VCaP (cell line): ENCODE measurements at regions not wholly inside any gene's neighbourhood (a gene's known extent, or its start where the extent isn't known, plus 50 kb on each side); places are given as distances from the start of the nearest gene placed in this dataset.
A peak's percentile ranks its signal among the peaks of the same experiment; 100 is the strongest.

Experiments used
- H3K27ac ChIP-seq: fragments of 450-650 bp; 2 replicates; pipeline ENCODE4 v1.5.1; 2017
- TF ChIP-seq, protein P1 (sequence below): fragments of 450-650 bp; conservative IDR thresholded peaks from 2 replicates; pipeline ENCODE4 v1.5.1; 2017; ENCODE audit warnings: mild to moderate bottlenecking, moderate library complexity

- H3K27ac ChIP-seq, result no peak overlapping the region
- TF ChIP-seq, protein P1, sequence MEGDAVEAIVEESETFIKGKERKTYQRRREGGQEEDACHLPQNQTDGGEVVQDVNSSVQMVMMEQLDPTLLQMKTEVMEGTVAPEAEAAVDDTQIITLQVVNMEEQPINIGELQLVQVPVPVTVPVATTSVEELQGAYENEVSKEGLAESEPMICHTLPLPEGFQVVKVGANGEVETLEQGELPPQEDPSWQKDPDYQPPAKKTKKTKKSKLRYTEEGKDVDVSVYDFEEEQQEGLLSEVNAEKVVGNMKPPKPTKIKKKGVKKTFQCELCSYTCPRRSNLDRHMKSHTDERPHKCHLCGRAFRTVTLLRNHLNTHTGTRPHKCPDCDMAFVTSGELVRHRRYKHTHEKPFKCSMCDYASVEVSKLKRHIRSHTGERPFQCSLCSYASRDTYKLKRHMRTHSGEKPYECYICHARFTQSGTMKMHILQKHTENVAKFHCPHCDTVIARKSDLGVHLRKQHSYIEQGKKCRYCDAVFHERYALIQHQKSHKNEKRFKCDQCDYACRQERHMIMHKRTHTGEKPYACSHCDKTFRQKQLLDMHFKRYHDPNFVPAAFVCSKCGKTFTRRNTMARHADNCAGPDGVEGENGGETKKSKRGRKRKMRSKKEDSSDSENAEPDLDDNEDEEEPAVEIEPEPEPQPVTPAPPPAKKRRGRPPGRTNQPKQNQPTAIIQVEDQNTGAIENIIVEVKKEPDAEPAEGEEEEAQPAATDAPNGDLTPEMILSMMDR, result peak; percentile 59
Measured at GRCh38 chr2:59584958-59585357, 968.5 kb downstream of the BCL11A start.

GRCh38 chr2:59583173-59583765, 970.2 kb downstream of the BCL11A start:
- TF ChIP-seq, protein P1, result no peak

GRCh38 chr2:59578349-59578748, 975.1 kb downstream of the BCL11A start:
- H3K27ac ChIP-seq, result no peak overlapping the region
- TF ChIP-seq, protein P1, result no peak

More at GRCh38 chr2:59583173-59583765, 970.2 kb downstream of the BCL11A start:
- H3K27ac ChIP-seq, result no peak overlapping the region

- H3K27ac ChIP-seq, result no peak overlapping the region
- TF ChIP-seq, protein P1, result no peak
Measured at GRCh38 chr2:59575191-59575590, 978.3 kb downstream of the BCL11A start.

DNA sequence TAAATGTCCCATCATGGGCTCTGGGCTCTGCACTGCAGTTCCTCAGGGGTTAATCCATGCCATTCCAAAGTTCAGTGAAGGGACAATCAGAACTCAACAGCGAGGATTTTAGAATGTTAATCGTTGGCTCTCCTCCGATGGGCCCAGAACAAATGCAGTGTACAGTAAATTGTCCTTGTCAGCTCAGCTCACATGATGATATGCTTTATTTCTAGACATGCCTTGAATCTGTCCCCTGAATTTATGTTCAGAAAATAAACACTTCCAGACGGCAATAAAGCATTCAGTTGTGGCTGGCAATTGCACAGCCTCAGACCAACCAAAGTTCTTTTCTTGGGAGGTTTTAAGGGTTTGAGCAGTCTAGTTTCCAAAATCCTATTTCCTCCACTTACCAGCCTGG, 981.2 kb downstream of the BCL11A start:
- TF ChIP-seq, protein P1, result no peak
- H3K27ac ChIP-seq, result no peak overlapping the region

DNA sequence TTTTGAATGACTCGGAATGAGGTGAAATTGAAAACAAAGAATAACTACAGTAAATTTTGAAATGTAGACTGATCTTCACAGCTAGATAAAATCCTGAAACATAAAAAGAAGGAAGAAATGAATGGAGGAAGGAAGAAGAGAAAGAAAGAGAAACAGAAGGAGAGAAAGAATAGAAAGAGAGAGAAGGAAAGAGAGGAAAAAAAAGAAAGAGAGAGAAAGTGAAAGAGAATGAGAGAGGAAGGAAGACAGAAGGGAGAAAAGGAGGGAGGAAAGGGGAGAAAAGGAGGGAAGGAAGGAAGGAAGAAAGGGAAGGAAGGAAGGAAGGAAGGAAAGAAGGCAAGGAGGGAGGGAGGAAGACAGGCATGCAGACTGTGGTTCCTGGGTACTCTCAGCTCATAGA, 982.6 kb downstream of the BCL11A start:
- no peak overlapping the region; the same call in 1 of the 2 replicates for H3K27ac ChIP-seq
- TF ChIP-seq, protein P1, result no peak

DNA sequence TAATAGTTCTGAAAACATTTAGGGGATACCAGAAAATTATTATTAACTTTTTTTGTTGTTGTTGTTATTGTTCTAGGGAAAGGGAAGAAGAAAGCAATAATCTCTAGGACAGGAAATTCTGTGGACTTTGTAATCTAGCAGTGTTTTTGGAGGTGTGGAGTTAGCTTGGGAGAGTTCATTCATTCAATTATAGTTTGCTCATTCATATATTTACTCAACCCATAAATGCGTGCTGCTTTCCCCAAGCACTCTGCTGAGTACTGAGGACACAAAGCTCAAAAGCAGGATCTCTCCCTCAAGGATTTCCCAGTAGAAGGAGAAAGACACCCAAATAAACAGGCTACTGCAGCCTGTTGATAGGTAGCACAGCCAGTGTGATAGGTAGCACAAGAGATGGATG, 984.3 kb downstream of the BCL11A start:
- TF ChIP-seq, protein P1, result no peak
- H3K27ac ChIP-seq, result no peak overlapping the region
